C4-2B (cell line): ENCODE measurements at regions not wholly inside any gene's neighbourhood (a gene's known extent, or its start where the extent isn't known, plus 50 kb on each side); places are given as distances from the start of the nearest gene placed in this dataset.

Source experiments
- ZFX ChIP-seq: fragments of 450-650 bp; IDR thresholded peaks from 2 replicates; pipeline ENCODE4 v1.6.1; 2017
- TF ChIP-seq, protein P1 (sequence below): fragments of 450-650 bp; conservative IDR thresholded peaks from 2 replicates; pipeline ENCODE4 v1.5.1; 2017; ENCODE audit warnings: mild to moderate bottlenecking

DNA sequence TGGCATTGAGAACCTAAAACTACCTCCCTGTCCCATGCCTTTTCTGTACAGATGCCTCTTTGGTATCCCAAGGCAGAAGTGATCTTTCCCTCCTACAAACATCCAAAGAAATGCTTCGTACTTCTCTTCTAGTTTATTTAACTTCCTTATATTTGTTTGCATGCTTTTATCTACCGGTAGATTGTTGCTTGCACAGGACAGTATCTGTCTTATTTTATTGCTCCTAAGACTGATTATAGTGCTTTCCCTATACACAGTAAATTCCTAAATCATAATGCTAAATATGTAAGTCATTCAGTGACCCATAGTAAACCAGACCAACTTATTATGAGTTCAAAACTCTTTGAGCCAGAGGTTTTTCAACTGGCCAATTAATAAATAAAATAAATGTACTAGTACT, 156.9 kb downstream of the PRELID2 start:
- TF ChIP-seq, protein P1, sequence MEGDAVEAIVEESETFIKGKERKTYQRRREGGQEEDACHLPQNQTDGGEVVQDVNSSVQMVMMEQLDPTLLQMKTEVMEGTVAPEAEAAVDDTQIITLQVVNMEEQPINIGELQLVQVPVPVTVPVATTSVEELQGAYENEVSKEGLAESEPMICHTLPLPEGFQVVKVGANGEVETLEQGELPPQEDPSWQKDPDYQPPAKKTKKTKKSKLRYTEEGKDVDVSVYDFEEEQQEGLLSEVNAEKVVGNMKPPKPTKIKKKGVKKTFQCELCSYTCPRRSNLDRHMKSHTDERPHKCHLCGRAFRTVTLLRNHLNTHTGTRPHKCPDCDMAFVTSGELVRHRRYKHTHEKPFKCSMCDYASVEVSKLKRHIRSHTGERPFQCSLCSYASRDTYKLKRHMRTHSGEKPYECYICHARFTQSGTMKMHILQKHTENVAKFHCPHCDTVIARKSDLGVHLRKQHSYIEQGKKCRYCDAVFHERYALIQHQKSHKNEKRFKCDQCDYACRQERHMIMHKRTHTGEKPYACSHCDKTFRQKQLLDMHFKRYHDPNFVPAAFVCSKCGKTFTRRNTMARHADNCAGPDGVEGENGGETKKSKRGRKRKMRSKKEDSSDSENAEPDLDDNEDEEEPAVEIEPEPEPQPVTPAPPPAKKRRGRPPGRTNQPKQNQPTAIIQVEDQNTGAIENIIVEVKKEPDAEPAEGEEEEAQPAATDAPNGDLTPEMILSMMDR, result no peak
- TF ChIP-seq ZFX, result no peak
